Heart left ventricle (tissue), 16 donors: ENCODE measurements at regions not wholly inside any gene's neighbourhood (a gene's known extent, or its start where the extent isn't known, plus 50 kb on each side); places are given as distances from the start of the nearest gene placed in this dataset.
A peak's percentile ranks its signal among the peaks of the same experiment; 100 is the strongest.

ENCODE experiments used
- ATAC-seq, 4 donors: fragments of 200-7000 bp; cut with Tn5 transposase; one replicate each; pipeline ENCODE4 v1.9.1; 2020 to 2022; ENCODE audit warnings: moderate library complexity in 4 of 4, mild to moderate bottlenecking in 3 of 4, moderate number of reproducible peaks in 1 of 4
- DNase-seq, 5 donors: peaks; one replicate each; pipeline ENCODE4 v3.0.0-alpha.2; 2020
- H3K27ac ChIP-seq, 12 donors: fragments of 200-600 bp; sonication (generic) in 4 of 12; one replicate each; pipeline versions ENCODE4 v1.5.0 to v1.8.0; 2016 to 2022; ENCODE audit warnings: mild to moderate bottlenecking in 2 of 12
- H3K27me3 ChIP-seq, 9 donors: fragments of 200-600 bp; sonication (generic) in 2 of 9; one replicate each; pipeline versions ENCODE4 v1.5.1 to v1.8.0; 2016 to 2022; ENCODE audit warnings: mild to moderate bottlenecking in 3 of 9
- H3K36me3 ChIP-seq, 9 donors: fragments of 200-600 bp; sonication (generic) in 2 of 9; one replicate each; pipeline versions ENCODE4 v1.5.0 to v1.8.0; 2018 to 2022; ENCODE audit warnings: mild to moderate bottlenecking in 2 of 9
- H3K4me1 ChIP-seq, 12 donors: fragments of 200-600 bp; sonication (generic) in 4 of 12; one replicate each; pipeline versions ENCODE4 v1.5.0 to v1.8.0; 2016 to 2022; ENCODE audit warnings: mild to moderate bottlenecking in 3 of 12
- H3K4me3 ChIP-seq, 12 donors: fragments of 200-600 bp; sonication (generic) in 4 of 12; one replicate each; pipeline versions ENCODE4 v1.5.0 to v1.8.0; 2017 to 2022; ENCODE audit warnings: mild to moderate bottlenecking in 9 of 12, moderate library complexity in 4 of 12
- H3K9me3 ChIP-seq, 12 donors: fragments of 200-600 bp; sonication (generic) in 4 of 12; one replicate each; pipeline versions ENCODE4 v1.5.0 to v1.8.0; 2016 to 2022; ENCODE audit warnings: mild to moderate bottlenecking in 1 of 12
- POLR2A ChIP-seq, 2 donors: fragments of 450-650 bp; IDR thresholded peaks; one replicate each; pipeline ENCODE4 v1.6.1; 2017; ENCODE audit warnings: antibody characterized with exemption in 2 of 2, mild to moderate bottlenecking in 2 of 2, moderate library complexity in 2 of 2
- WGBS, 4 donors: extraction: QIAGEN DNeasy Blood & Tissue Kit in 2 of 4; methylation state at CpG; one replicate each; pipeline versions ENCODE4 v1.1.5 to v1.1.7; 2013 to 2018; 5-methylcytosine and 5-hydroxymethylcytosine counted together
- intact Hi-C, 10 donors: fragments of 100-400 bp; cut with DNase I; formaldehyde crosslinking; loops; one replicate each; pipeline versions ENCODE4 v1.11.1 to v1.14.2; 2022
- TF ChIP-seq, protein P1 (sequence below), 12 donors: fragments of 200-600 bp; sonication (generic) in 4 of 12; IDR thresholded peaks; one replicate each; pipeline versions ENCODE4 v1.5.0 to v1.8.0; 2018 to 2022; ENCODE audit warnings: antibody characterized with exemption in 12 of 12, mild to moderate bottlenecking in 5 of 12
- donor health status: ischemic (EF 13 %, LVEDD 7.1; RV severe dilation, severe dysfunction).
- donor health status: healthy with polysubstance abuse.
- donor health status: DM: no; HTN: yes; CAD: no.
- donor health status: DM: no; HTN: no; CAD: no.
- donor health status: ischemic (EF 25% LVEDD 6.9; RV normal size, moderate dysfunction).
- donor health status: ischemic (EF 25% LVEDD 5.7; RV mildly dilated, moderate dysfunction).
- donor health status: healthy.
- donor health status: DM: yes; HTN: yes; CAD: no.
- donor health status: ischemic (EF 35%, LVEDD 5.7; RV mildly dilated, moderate dysfunction).
- donor health status: nonischemic (EF 11% LVEDD 7.7; RV severe dilation, severe dysfunction).
- donor health status: DM: yes; HTN: yes; CAD: no.
- donor health status: PGD.
- donor health status: ischemic (EF 29% LVEDD 5.4; RV normal size, mild dysfunction).
- donor health status: nonischemic (EF 23%, LVEDD 6.1; RV moderate dilation, normal function).

DNA sequence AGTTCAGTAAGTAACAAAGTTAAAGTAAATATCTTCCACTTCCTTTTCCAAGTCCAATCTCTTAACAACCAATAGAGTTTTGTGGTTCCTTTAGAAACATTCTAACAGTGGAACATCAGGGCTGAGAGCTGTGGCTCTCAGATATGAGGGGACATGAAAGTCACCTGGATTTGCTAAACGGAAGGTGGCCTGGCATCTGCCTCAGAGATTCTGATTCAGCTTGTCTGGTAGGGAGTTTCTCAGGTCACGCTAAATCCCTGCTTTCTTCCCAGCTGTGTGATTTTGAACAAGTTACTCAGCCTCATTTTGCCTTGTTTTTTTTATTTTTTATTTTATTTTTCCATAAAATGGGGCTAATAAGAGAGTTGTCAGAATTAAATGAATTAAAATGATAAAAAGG, 411.0 kb upstream of the CDH11 start:
- ATAC-seq: no peak
- intact Hi-C loops: no loop called here
- WGBS, 4 donors: 86 to 91% (median 89%) methylated on average over 2 of the region's 2 CpGs

DNA sequence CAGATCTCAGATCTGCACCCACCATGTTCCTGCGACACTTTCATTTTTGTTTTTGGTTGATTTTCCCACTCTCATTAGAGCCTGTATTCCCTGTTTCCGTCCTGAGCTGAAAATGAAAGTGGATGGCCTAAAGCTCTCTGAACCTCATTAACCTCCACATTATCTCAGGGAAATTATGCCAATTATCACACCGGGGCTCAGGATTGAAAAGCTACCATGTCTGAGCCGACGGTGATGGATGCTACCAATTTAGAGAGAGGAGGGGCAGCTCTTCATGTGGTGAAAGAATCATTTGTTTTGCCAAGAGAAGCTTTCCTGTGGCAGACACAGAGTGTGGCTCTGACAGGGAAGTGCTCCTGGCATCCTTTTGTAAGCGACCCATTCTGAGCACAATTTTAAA, 410.4 kb upstream of the CDH11 start:
- Histone ChIP-seq H3K27ac (peak overlapping the region in 2 of 12 donors; percentile 13 to 35), H3K4me1 (peaks cover 0 to 4% (median 0%) of the 10 kb centered on the region in 12 donors), H3K4me3 (peak overlapping the region in 8 of 12 donors; percentile 6 to 44 (median 19)), H3K27me3 (no peaks in the 10 kb centered on the region), H3K36me3 (no peaks in the 10 kb centered on the region), H3K9me3 (peaks cover 0 to 7% (median 0%) of the 10 kb centered on the region in 12 donors)
- TF ChIP-seq POLR2A (IDR thresholded peaks at IDR 0.05): no peak
- TF ChIP-seq, protein P1, sequence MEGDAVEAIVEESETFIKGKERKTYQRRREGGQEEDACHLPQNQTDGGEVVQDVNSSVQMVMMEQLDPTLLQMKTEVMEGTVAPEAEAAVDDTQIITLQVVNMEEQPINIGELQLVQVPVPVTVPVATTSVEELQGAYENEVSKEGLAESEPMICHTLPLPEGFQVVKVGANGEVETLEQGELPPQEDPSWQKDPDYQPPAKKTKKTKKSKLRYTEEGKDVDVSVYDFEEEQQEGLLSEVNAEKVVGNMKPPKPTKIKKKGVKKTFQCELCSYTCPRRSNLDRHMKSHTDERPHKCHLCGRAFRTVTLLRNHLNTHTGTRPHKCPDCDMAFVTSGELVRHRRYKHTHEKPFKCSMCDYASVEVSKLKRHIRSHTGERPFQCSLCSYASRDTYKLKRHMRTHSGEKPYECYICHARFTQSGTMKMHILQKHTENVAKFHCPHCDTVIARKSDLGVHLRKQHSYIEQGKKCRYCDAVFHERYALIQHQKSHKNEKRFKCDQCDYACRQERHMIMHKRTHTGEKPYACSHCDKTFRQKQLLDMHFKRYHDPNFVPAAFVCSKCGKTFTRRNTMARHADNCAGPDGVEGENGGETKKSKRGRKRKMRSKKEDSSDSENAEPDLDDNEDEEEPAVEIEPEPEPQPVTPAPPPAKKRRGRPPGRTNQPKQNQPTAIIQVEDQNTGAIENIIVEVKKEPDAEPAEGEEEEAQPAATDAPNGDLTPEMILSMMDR (IDR thresholded peaks at IDR 0.05): no peak
- DNase-seq (no peak), ATAC-seq (peak in 1 of 4 donors; percentile 48)
- intact Hi-C loops: no loop called here
- 32 to 54% (median 44%) methylated on average over 6 of the region's 6 CpGs for WGBS, 4 donors

More for the DNA sequence above, 411.0 kb upstream of the CDH11 start:
- H3K4me3 ChIP-seq: no peak overlapping the region
- H3K36me3 ChIP-seq: no peaks in the 10 kb centered on the region
- H3K27ac ChIP-seq: no peak overlapping the region
- no peaks in the 10 kb centered on the region for H3K27me3 ChIP-seq
- peaks cover 0 to 4% (median 0%) of the 10 kb centered on the region in 12 donors for H3K4me1 ChIP-seq
- no peak for DNase-seq
- peaks cover 0 to 3% (median 0%) of the 10 kb centered on the region in 12 donors for H3K9me3 ChIP-seq
- TF ChIP-seq POLR2A (IDR thresholded peaks at IDR 0.05): no peak
- TF ChIP-seq, protein P1 (IDR thresholded peaks at IDR 0.05): no peak

DNA sequence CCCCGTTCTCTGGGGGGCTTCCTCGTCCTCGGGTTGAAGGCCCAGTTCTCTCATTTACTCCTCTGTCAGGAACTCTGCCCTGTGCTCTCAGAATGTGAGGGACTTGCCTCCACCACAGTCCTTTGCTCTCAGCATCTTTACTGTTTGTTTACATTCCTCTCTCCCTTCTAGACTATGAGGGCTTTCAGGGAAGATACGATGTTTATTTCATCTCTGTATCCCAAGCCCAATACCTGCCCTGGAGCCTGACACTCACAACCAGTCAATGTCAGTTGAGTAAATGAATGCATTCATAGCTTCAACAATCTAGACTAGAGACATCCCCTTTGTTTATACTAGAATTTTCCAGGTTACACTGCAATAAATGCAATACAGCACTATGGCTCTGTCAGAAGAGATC, 409.6 kb upstream of the CDH11 start:
- no peaks in the 10 kb centered on the region for H3K36me3 ChIP-seq
- no peaks in the 10 kb centered on the region for H3K27me3 ChIP-seq
- TF ChIP-seq POLR2A (IDR thresholded peaks at IDR 0.05): no peak
- TF ChIP-seq, protein P1 (IDR thresholded peaks at IDR 0.05): no peak
- DNase-seq: no peak
- WGBS, 4 donors: 79 to 88% (median 84%) methylated on average over 4 of the region's 4 CpGs
- ATAC-seq: no peak
- peak overlapping the region in 1 of 12 donors; percentile 35 for H3K27ac ChIP-seq
- peaks cover 0 to 13% (median 0%) of the 10 kb centered on the region in 12 donors for H3K9me3 ChIP-seq
- H3K4me3 ChIP-seq: no peak overlapping the region
- peaks cover 0 to 4% (median 0%) of the 10 kb centered on the region in 12 donors for H3K4me1 ChIP-seq
- intact Hi-C loops: no loop called here

DNA sequence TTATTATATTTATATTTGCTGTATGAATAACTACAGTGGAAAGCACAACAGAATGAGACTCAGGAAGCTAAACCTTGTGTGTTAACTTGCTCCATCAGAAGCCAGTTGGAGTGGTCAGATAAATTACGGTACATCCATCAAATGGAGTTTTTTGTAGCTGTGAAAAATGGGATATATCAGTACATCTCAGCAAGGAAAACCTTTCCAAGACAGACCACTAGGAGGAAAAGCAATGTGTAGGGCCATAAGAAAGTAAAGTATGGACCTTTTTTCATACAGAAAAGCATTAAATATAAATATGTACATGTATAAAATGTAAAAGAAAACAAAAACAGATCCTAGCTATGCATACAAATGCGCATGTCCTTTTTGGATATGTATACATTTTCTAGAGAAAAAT, 403.8 kb upstream of the CDH11 start:
- no peak for DNase-seq
- ATAC-seq: no peak
- peaks cover 0 to 21% (median 2%) of the 10 kb centered on the region in 12 donors for H3K4me1 ChIP-seq
- TF ChIP-seq, protein P1 (IDR thresholded peaks at IDR 0.05): no peak
- no peak for TF ChIP-seq POLR2A (IDR thresholded peaks at IDR 0.05)
- H3K27ac ChIP-seq: no peak overlapping the region
- no peaks in the 10 kb centered on the region for H3K36me3 ChIP-seq
- H3K4me3 ChIP-seq: no peak overlapping the region
- intact Hi-C loops: no loop called here
- no peaks in the 10 kb centered on the region for H3K27me3 ChIP-seq
- WGBS, 4 donors: 94 to 98% (median 96%) methylated on average over 2 of the region's 2 CpGs
- H3K9me3 ChIP-seq: peaks cover 0 to 13% (median 0%) of the 10 kb centered on the region in 12 donors
